ENCODE measurements at regions not wholly inside any gene's neighbourhood (a gene's known extent, or its start where the extent isn't known, plus 50 kb on each side); places are given as distances from the start of the nearest gene placed in this dataset.

GRCh38 chr10:130660266-130660665 is 524.1 kb downstream of the GLRX3 start:
- Histone ChIP-seq H3K23ac (ENCODE audit: insufficient read length, low read depth, low read length) (no peak overlapping the region), H2BK20ac (ENCODE audit: low read depth, low read length, poor library complexity, severe bottlenecking) (no peak overlapping the region), H2AK5ac (ENCODE audit: insufficient read length, low read length) (no peak overlapping the region), H2BK120ac (ENCODE audit: low read depth, low read length, poor library complexity, severe bottlenecking) (no peak overlapping the region), H3K4me1 (ENCODE audit: insufficient read depth, low read length) (no peaks in the 10 kb centered on the region; the same call in 1 of the 2 replicates), H4K5ac (ENCODE audit: insufficient read length, low read depth, low read length) (no peak overlapping the region), H3K9me3 (ENCODE audit: control insufficient read depth, low read depth, low read length) (no peaks in the 10 kb centered on the region), H2BK5ac (ENCODE audit: insufficient read length, low read length) (no peak overlapping the region), H3K27me3 (ENCODE audit: insufficient read depth, low read length) (no peaks in the 10 kb centered on the region), H4K20me1 (ENCODE audit: control insufficient read depth, insufficient read depth, insufficient read length) (no peaks in the 10 kb centered on the region), H3K9ac (ENCODE audit: extremely low read depth, insufficient read length, low read length) (no peak overlapping the region), H2BK15ac (ENCODE audit: low read depth, low read length) (no peak overlapping the region), H3K79me2 (ENCODE audit: insufficient read depth, low read length) (no peaks in the 10 kb centered on the region), H2BK12ac (ENCODE audit: insufficient read length, low read depth, low read length) (no peak overlapping the region), H3K4ac (ENCODE audit: low read depth, low read length) (no peak overlapping the region), H3K18ac (ENCODE audit: insufficient read length, low read depth, low read length) (no peak overlapping the region), H3K79me1 (ENCODE audit: insufficient read depth, low read depth, low read length, poor library complexity, severe bottlenecking) (no peaks in the 10 kb centered on the region), H4K8ac (replicated peaks; ENCODE audit: insufficient read length, low read depth, low read length) (no peak overlapping the region), H4K91ac (ENCODE audit: insufficient read length, low read depth, low read length) (no peak overlapping the region), H3K4me2 (ENCODE audit: insufficient read depth, insufficient read length, low read length) (no peak overlapping the region), H3T11ph (ENCODE audit: low read length) (no peak overlapping the region), H3K56ac (ENCODE audit: insufficient read length, low read depth, low read length) (no peak overlapping the region), H3K27ac (ENCODE audit: insufficient read length, low read depth, low read length) (no peak overlapping the region), H2AFZ (ENCODE audit: low read length) (no peak overlapping the region), H3K23me2 (ENCODE audit: insufficient read length, low read depth, low read length, poor library complexity, severe bottlenecking) (no peaks in the 10 kb centered on the region), H3K14ac (ENCODE audit: insufficient read depth, low read length) (no peak overlapping the region)
- no peak for DNase-seq
- Mint-ChIP-seq H3K9me3 (no peaks in the 10 kb centered on the region; a peak in 2 of 5 replicates), H3K27me3 (ENCODE audit: low read depth) (peaks cover 4% of the 10 kb centered on the region), H3K36me3 (ENCODE audit: insufficient read depth in 1 of 3, low read depth in 3 of 3) (no peaks in the 10 kb centered on the region; a peak in 2 of 7 replicates), H3K4me1 (peaks cover 3 to 12% of the 10 kb centered on the region in 2 experiments; a peak in 2 of 4 replicates), H3K27ac (no peak overlapping the region), H3K4me3 (no peak overlapping the region)
- no CpG with 5 or more reads among the region's 3 CpGs for WGBS (ENCODE audit: extremely low coverage, insufficient read length, low lambda C conversion rate)
- TF ChIP-seq CTCF (conservative IDR thresholded peaks at IDR 0.05) = no peak

All from H9 (cell line).